ENCODE measurements at regions not wholly inside any gene's neighbourhood (a gene's known extent, or its start where the extent isn't known, plus 50 kb on each side); places are given as distances from the start of the nearest gene placed in this dataset.

DNA sequence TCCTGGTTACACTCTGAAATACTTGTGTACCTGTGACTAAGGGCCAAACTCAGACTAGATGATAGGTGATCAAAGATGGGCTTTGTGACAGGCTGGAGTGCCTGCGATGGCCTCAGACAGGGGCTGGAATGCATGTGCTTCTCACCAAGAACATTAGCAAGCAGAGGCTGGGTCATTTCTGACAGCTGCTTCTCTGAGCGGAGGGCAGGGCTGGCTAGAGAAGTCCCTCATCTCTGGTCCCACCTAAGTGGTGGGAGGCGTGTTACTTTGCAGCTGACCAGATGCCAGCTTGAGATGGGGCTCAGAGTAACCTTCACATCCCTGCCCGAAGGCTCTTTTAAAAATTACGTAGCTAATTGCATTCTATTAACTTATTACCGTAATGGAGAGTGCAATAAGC is 106.8 kb upstream of the RTL1 start:
- no peak overlapping the region for H3K27ac ChIP-seq (ENCODE audit: low read depth, low read length)
- H3K79me2 ChIP-seq (ENCODE audit: insufficient read depth, low read length) = peaks cover 33% of the 10 kb centered on the region
- no peak overlapping the region for H3K4me3 ChIP-seq (ENCODE audit: insufficient read depth, low read length)
- peaks cover 51% of the 10 kb centered on the region for H3K36me3 ChIP-seq (ENCODE audit: insufficient read depth, low read length)
- no peak overlapping the region for H3K4me2 ChIP-seq (ENCODE audit: insufficient read depth, low read length)
- no peaks in the 10 kb centered on the region for H3K9me3 ChIP-seq (ENCODE audit: low read depth, low read length)
- H2AFZ ChIP-seq (ENCODE audit: low read length) = no peak overlapping the region
- TF ChIP-seq, protein P1, sequence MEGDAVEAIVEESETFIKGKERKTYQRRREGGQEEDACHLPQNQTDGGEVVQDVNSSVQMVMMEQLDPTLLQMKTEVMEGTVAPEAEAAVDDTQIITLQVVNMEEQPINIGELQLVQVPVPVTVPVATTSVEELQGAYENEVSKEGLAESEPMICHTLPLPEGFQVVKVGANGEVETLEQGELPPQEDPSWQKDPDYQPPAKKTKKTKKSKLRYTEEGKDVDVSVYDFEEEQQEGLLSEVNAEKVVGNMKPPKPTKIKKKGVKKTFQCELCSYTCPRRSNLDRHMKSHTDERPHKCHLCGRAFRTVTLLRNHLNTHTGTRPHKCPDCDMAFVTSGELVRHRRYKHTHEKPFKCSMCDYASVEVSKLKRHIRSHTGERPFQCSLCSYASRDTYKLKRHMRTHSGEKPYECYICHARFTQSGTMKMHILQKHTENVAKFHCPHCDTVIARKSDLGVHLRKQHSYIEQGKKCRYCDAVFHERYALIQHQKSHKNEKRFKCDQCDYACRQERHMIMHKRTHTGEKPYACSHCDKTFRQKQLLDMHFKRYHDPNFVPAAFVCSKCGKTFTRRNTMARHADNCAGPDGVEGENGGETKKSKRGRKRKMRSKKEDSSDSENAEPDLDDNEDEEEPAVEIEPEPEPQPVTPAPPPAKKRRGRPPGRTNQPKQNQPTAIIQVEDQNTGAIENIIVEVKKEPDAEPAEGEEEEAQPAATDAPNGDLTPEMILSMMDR (IDR thresholded peaks at IDR 0.05; ENCODE audit: extremely low read depth, low read depth, low read length) = no peak
- no peaks in the 10 kb centered on the region for H3K4me1 ChIP-seq (ENCODE audit: insufficient read depth, low read length)
- DNase-seq (ENCODE audit: insufficient read length, low spot score, missing footprints) = no peak
- peaks cover 18% of the 10 kb centered on the region for H4K20me1 ChIP-seq (ENCODE audit: insufficient read depth, low read length)
- no peaks in the 10 kb centered on the region for H3K27me3 ChIP-seq (ENCODE audit: insufficient read depth, low read length)

DNA sequence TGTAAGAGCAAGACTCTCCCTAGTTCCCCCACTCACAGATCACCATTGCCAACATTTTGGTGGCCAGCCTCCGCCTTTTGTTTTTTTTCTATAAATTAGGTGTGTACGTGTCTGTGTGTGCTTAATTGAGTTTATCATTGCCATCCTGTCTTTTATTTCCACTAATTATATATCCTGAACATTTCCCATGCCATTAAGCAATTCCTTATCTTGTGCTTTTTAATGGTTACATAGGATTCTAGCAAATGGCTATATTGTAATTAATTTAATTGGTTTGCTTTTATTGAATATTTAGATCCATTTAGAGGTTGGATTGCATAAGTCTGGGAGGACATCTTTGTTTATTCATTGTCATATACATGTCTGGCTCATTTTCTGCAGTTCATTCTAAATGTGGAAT is 107.3 kb upstream of the RTL1 start:
- H3K4me1 ChIP-seq (ENCODE audit: insufficient read depth, low read length) = no peaks in the 10 kb centered on the region

DNA sequence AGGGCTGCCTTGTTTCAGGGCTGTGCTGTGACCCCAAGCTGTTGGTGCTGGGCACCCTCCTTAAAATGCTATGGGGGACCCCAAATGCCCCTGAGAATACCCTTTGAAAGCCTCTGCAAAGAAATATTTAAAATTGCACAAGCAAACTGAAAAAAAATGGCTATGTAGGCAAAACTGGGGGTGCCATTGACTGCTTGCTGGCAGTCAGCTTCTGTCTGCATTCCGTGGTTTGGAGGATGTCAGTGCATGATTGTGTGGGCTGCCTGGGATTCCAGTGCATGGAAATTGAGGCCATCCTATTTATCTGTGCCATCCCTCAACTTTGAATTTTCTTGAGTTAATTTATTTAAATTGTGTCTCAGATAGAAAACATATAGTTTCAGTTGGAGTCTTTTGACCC is 113.7 kb upstream of the RTL1 start:
- TF ChIP-seq, protein P1 (IDR thresholded peaks at IDR 0.05; ENCODE audit: extremely low read depth, low read depth, low read length) = no peak
- Histone ChIP-seq H3K4me2 (ENCODE audit: insufficient read depth, low read length) (no peak overlapping the region), H2AFZ (ENCODE audit: low read length) (no peak overlapping the region), H3K4me1 (ENCODE audit: insufficient read depth, low read length) (peaks cover 11% of the 10 kb centered on the region), H3K79me2 (ENCODE audit: insufficient read depth, low read length) (peaks cover 37% of the 10 kb centered on the region), H3K9me3 (ENCODE audit: low read depth, low read length) (no peaks in the 10 kb centered on the region), H3K4me3 (ENCODE audit: insufficient read depth, low read length) (no peak overlapping the region), H3K36me3 (ENCODE audit: insufficient read depth, low read length) (peaks cover 11% of the 10 kb centered on the region), H3K27me3 (ENCODE audit: insufficient read depth, low read length) (no peaks in the 10 kb centered on the region), H3K27ac (ENCODE audit: low read depth, low read length) (no peak overlapping the region), H4K20me1 (ENCODE audit: insufficient read depth, low read length) (peaks cover 31% of the 10 kb centered on the region)
- no peak for DNase-seq (ENCODE audit: insufficient read length, low spot score, missing footprints)

More for the DNA sequence above, 107.3 kb upstream of the RTL1 start:
- Histone ChIP-seq H3K27ac (ENCODE audit: low read depth, low read length) (no peak overlapping the region), H4K20me1 (ENCODE audit: insufficient read depth, low read length) (peaks cover 19% of the 10 kb centered on the region), H3K27me3 (ENCODE audit: insufficient read depth, low read length) (no peaks in the 10 kb centered on the region), H3K36me3 (ENCODE audit: insufficient read depth, low read length) (peaks cover 49% of the 10 kb centered on the region), H3K4me2 (ENCODE audit: insufficient read depth, low read length) (no peak overlapping the region), H3K79me2 (ENCODE audit: insufficient read depth, low read length) (peaks cover 33% of the 10 kb centered on the region), H3K9me3 (ENCODE audit: low read depth, low read length) (no peaks in the 10 kb centered on the region), H2AFZ (ENCODE audit: low read length) (no peak overlapping the region), H3K4me3 (ENCODE audit: insufficient read depth, low read length) (no peak overlapping the region)
- DNase-seq (ENCODE audit: insufficient read length, low spot score, missing footprints) = no peak
- TF ChIP-seq, protein P1 (IDR thresholded peaks at IDR 0.05; ENCODE audit: extremely low read depth, low read depth, low read length) = no peak

DNA sequence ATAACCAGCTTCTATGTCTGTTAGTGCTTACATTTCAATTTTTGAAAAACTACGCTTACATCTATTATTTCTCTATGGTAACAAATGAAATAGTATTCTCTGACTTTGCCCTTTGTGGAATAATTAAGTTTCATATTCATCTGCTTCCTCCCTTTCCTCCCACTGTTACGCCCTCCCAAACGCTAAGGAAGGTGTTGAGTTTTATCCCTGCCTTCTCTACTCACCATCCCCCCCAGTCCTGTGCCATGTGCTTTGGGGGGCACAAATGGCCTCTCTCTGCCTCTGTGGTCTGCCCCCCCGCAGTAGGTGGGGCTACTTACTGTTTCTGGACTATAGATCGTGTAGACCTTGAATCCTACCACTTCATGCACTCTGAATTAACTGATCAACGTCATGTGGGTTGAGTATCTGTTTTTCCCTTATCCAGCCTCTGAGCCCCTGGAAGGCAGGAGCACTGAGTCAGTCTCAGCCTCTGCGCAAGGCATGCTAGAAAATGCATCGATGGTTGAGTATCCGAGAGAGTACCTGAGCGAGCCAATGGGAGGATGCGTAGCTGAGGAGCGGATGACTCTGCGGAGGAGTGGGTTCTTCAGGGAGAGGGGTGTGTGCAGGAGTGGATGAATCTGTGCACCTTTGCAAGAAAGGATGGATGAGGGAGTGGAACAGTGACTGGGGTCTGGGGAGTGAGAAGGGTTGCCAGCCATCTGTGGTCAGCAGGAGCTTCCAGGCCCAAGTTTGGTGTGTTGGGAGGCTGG is 114.5 kb upstream of the RTL1 start:
- Histone ChIP-seq H4K20me1 (ENCODE audit: insufficient read depth, low read length) (peaks cover 32% of the 10 kb centered on the region), H3K4me3 (ENCODE audit: insufficient read depth, low read length) (no peak overlapping the region), H2AFZ (ENCODE audit: low read length) (no peak overlapping the region), H3K4me1 (ENCODE audit: insufficient read depth, low read length) (peaks cover 11% of the 10 kb centered on the region), H3K79me2 (ENCODE audit: insufficient read depth, low read length) (peaks cover 35% of the 10 kb centered on the region), H3K9me3 (ENCODE audit: low read depth, low read length) (no peaks in the 10 kb centered on the region), H3K36me3 (ENCODE audit: insufficient read depth, low read length) (peaks cover 13% of the 10 kb centered on the region), H3K4me2 (ENCODE audit: insufficient read depth, low read length) (no peak overlapping the region), H3K27me3 (ENCODE audit: insufficient read depth, low read length) (no peaks in the 10 kb centered on the region), H3K27ac (ENCODE audit: low read depth, low read length) (no peak overlapping the region)
- no peak for DNase-seq (ENCODE audit: insufficient read length, low spot score, missing footprints)
- TF ChIP-seq, protein P1 (IDR thresholded peaks at IDR 0.05; ENCODE audit: extremely low read depth, low read depth, low read length) = no peak
